Naive thymus-derived CD4-positive, alpha-beta T cell (primary cell): ENCODE measurements at regions not wholly inside any gene's neighbourhood (a gene's known extent, or its start where the extent isn't known, plus 50 kb on each side); places are given as distances from the start of the nearest gene placed in this dataset.
"Not testable (repeated sequence)": the region's sequence is repeated elsewhere in the genome, so short reads cannot be mapped to it uniquely, and the experiment has no call there.

Source experiments
- ATAC-seq: fragments of 150-1000 bp; cut with Tn5 transposase; 2 replicates; pipeline ENCODE4 v1.10.0; 2021; ENCODE audit warnings: mild to moderate bottlenecking, moderate library complexity
- CTCF ChIA-PET: fragments of 350-600 bp; sonication (Branson Sonifier 250); formaldehyde crosslinking; loops from one replicate; lab custom pipeline; 2021; ENCODE audit warnings: antibody characterized with exemption; lab: Charles Lee
- POLR2A ChIA-PET: fragments of 350-600 bp; sonication (Branson Sonifier 250); formaldehyde crosslinking; loops from one replicate; lab custom pipeline; 2021; ENCODE audit warnings: antibody characterized with exemption, inconsistent platforms; lab: Charles Lee
- DNase-seq, 9 donors: peaks; one replicate each; pipeline versions ENCODE4 v3.0.0 to v3.0.0-alpha.2; 2020 to 2022; ENCODE audit warnings: mixed read lengths in 1 of 9
- H3K27ac ChIP-seq: one replicate; pipeline ENCODE4 v1.7.0; 2013; ENCODE audit warnings: mild to moderate bottlenecking, low read depth, low read length, moderate library complexity
- H3K27me3 ChIP-seq, 2 donors: one replicate each; pipeline ENCODE4 v1.7.0; 2013; ENCODE audit warnings: low read length in 2 of 2, mild to moderate bottlenecking in 2 of 2, moderate library complexity in 2 of 2; ENCODE audit not compliant: control insufficient read depth in 2 of 2, insufficient read depth in 2 of 2
- H3K36me3 ChIP-seq, 3 experiments: 1 replicate in 2 of 3; 2 replicates in 1 of 3; pipeline ENCODE4 v1.7.0; 2013; ENCODE audit warnings: low read length in 3 of 3, mild to moderate bottlenecking in 3 of 3, moderate library complexity in 1 of 3; ENCODE audit not compliant: insufficient read depth in 3 of 3, control insufficient read depth in 2 of 3
- H3K4me1 ChIP-seq, 2 donors: one replicate each; pipeline ENCODE4 v1.7.0; 2013; ENCODE audit warnings: low read length in 2 of 2, mild to moderate bottlenecking in 2 of 2, moderate library complexity in 1 of 2; ENCODE audit not compliant: control insufficient read depth in 2 of 2, insufficient read depth in 2 of 2
- H3K4me3 ChIP-seq: 2 replicates; pipeline ENCODE4 v1.7.0; 2013; ENCODE audit warnings: mild to moderate bottlenecking, low read length
- H3K9me3 ChIP-seq, 3 experiments: 1 replicate in 2 of 3; 2 replicates in 1 of 3; pipeline ENCODE4 v1.7.0; 2013; ENCODE audit warnings: low read length in 3 of 3; ENCODE audit not compliant: control insufficient read depth in 2 of 3
- H3K27ac Mint-ChIP-seq, 9 donors: one replicate each; pipeline ENCODE4 v1.8.0; 2020 to 2022; ENCODE audit warnings: mixed read lengths in 9 of 9, mild to moderate bottlenecking in 8 of 9, moderate library complexity in 5 of 9, inconsistent platforms in 2 of 9
- H3K27me3 Mint-ChIP-seq, 5 donors: one replicate each; pipeline ENCODE4 v1.8.0; 2021 to 2022; ENCODE audit warnings: mixed read lengths in 5 of 5, mild to moderate bottlenecking in 1 of 5
- H3K36me3 Mint-ChIP-seq, 5 donors: one replicate each; pipeline ENCODE4 v1.8.0; 2020 to 2022; ENCODE audit warnings: mixed read lengths in 5 of 5, mild to moderate bottlenecking in 3 of 5, inconsistent platforms in 1 of 5
- H3K4me1 Mint-ChIP-seq, 7 donors: one replicate each; pipeline ENCODE4 v1.8.0; 2020 to 2022; ENCODE audit warnings: mixed read lengths in 7 of 7, mild to moderate bottlenecking in 3 of 7, inconsistent platforms in 1 of 7
- H3K4me3 Mint-ChIP-seq, 10 donors: one replicate each; pipeline ENCODE4 v1.8.0; 2020 to 2022; ENCODE audit warnings: mild to moderate bottlenecking in 10 of 10, mixed read lengths in 10 of 10, moderate library complexity in 6 of 10, inconsistent platforms in 2 of 10
- H3K9me3 Mint-ChIP-seq, 11 donors: one replicate each; pipeline ENCODE4 v1.8.0; 2020 to 2022; ENCODE audit warnings: mixed read lengths in 11 of 11, mild to moderate bottlenecking in 4 of 11, inconsistent platforms in 1 of 11, moderate library complexity in 1 of 11
- intact Hi-C, 2 donors: fragments of 100-400 bp; cut with micrococcal nuclease; formaldehyde crosslinking; loops; one replicate each; pipeline ENCODE4 v1.15.1; 2023

GRCh38 chr21:41571938-41572510 lies 64.1 kb upstream of the TMPRSS2 start:
- H3K27me3 Mint-ChIP-seq = peaks cover 6 to 37% (median 22%) of the 10 kb centered on the region in 5 donors
- Histone ChIP-seq H3K27me3 (no peaks in the 10 kb centered on the region), H3K4me1 (no peaks in the 10 kb centered on the region), H3K9me3 (peaks cover 0 to 8% (median 0%) of the 10 kb centered on the region in 3 experiments), H3K36me3 (no peaks in the 10 kb centered on the region), H3K4me3 (no peak overlapping the region), H3K27ac (no peak overlapping the region)
- no peak for ATAC-seq
- POLR2A ChIA-PET = no interaction called here
- H3K9me3 Mint-ChIP-seq = peaks cover 0 to 61% (median 19%) of the 10 kb centered on the region in 11 donors
- no peak overlapping the region for H3K4me3 Mint-ChIP-seq
- H3K27ac Mint-ChIP-seq = no peak overlapping the region
- no peak for DNase-seq
- CTCF ChIA-PET = no interaction called here
- H3K4me1 Mint-ChIP-seq = no peaks in the 10 kb centered on the region
- intact Hi-C loops = no loop called here
- H3K36me3 Mint-ChIP-seq = peaks cover 0 to 7% (median 0%) of the 10 kb centered on the region in 5 donors

DNA sequence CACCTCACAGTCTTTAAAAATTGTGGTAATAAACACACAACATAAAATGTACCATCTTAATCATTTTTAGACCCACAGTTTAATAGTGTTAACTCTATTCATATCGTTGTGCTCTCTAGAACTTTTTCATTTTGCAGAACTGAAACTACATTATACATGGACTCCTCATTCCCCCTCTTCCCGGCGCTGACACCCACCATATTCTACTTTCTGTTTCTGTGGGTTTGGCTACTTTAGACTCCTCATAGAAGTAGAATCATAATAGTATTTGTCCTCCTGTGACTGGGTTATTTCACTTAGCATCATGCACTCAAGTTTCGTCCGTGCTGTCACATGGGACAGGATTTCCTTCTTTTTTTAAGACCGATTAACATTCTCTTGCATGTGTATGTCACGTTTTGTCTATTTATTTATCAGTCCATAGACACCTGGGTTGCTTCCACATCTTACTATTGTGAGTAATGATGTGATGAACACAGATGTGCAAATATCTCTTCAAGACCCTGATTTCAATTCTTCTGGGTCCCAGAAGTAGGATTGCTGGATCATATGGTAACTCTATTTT lies 62.9 kb upstream of the TMPRSS2 start:
- Histone ChIP-seq H3K36me3 (no peaks in the 10 kb centered on the region), H3K9me3 (peaks cover 0 to 8% (median 0%) of the 10 kb centered on the region in 3 experiments), H3K4me1 (no peaks in the 10 kb centered on the region), H3K4me3 (no peak overlapping the region), H3K27ac (no peak overlapping the region), H3K27me3 (no peaks in the 10 kb centered on the region)
- H3K36me3 Mint-ChIP-seq = peaks cover 0 to 7% (median 0%) of the 10 kb centered on the region in 5 donors
- H3K4me1 Mint-ChIP-seq = no peaks in the 10 kb centered on the region
- intact Hi-C loops = no loop called here
- DNase-seq (no peak), ATAC-seq (no peak)
- peaks cover 6 to 37% (median 20%) of the 10 kb centered on the region in 5 donors for H3K27me3 Mint-ChIP-seq
- H3K27ac Mint-ChIP-seq = no peak overlapping the region
- ChIA-PET POLR2A (no interaction called here), CTCF (no interaction called here)
- no peak overlapping the region for H3K4me3 Mint-ChIP-seq
- peaks cover 0 to 50% (median 10%) of the 10 kb centered on the region in 11 donors for H3K9me3 Mint-ChIP-seq

DNA sequence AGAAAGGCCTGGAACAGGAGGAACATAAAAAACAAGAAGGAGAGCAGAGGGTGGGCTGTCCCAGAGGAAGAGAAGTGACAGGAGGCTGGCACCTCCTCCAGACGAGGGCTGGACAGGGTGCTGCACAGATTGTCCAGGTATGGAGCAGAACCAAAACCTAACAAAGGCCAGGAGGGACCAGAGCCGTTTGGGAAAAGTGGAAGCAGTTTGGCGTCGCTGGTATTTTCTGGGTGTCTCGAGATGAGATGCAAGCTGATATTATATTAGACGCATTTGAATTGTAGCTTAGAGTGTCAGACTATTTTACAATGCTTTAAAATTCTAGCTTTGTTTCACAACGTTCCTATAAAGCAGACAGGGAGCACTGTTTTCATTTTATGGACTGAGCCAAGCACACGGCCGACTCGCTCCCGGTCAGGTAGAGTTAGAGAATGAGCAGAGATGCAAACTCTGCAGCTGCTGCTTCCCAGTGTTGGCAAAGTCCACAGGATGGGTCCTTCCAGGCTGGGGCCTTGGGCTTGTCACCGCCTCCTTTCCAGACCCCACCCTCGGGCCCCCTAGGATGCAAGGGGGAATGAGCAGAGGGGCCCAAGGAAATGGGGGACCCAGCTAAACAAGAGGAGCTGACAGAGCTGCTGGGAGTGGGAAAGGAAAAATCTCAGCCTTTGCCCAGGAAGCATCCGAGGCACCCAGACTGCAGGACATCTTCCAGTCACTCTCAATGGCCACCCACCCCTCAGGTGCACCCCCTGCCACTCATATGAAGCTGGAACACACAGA lies 60.8 kb upstream of the TMPRSS2 start:
- Histone ChIP-seq H3K27me3 (no peaks in the 10 kb centered on the region), H3K9me3 (peaks cover 0 to 8% (median 0%) of the 10 kb centered on the region in 3 experiments), H3K4me3 (no peak overlapping the region), H3K36me3 (no peaks in the 10 kb centered on the region), H3K4me1 (no peaks in the 10 kb centered on the region), H3K27ac (no peak overlapping the region)
- no peak for ATAC-seq
- no peak overlapping the region for H3K27ac Mint-ChIP-seq
- H3K27me3 Mint-ChIP-seq = peaks cover 3 to 31% (median 11%) of the 10 kb centered on the region in 5 donors
- peaks cover 0 to 4% (median 0%) of the 10 kb centered on the region in 5 donors for H3K36me3 Mint-ChIP-seq
- peak overlapping the region in 1 of 10 donors; percentile 0 for H3K4me3 Mint-ChIP-seq
- peaks cover 0 to 7% (median 4%) of the 10 kb centered on the region in 7 donors for H3K4me1 Mint-ChIP-seq
- CTCF ChIA-PET = no interaction called here
- DNase-seq = no peak
- H3K9me3 Mint-ChIP-seq = peaks cover 0 to 32% (median 10%) of the 10 kb centered on the region in 11 donors
- intact Hi-C loops = no loop called here
- POLR2A ChIA-PET = no interaction called here

GRCh38 chr21:41567901-41568510 lies 60.0 kb upstream of the TMPRSS2 start:
- H3K4me1 Mint-ChIP-seq = peaks cover 0 to 7% (median 4%) of the 10 kb centered on the region in 7 donors
- ChIA-PET POLR2A (no interaction called here), CTCF (no interaction called here)
- no peaks in the 10 kb centered on the region for H3K4me1 ChIP-seq
- peak overlapping the region in 1 of 10 donors; percentile 0 for H3K4me3 Mint-ChIP-seq
- no peak overlapping the region for H3K4me3 ChIP-seq
- peaks cover 3 to 33% (median 11%) of the 10 kb centered on the region in 5 donors for H3K27me3 Mint-ChIP-seq
- peaks cover 0 to 8% (median 0%) of the 10 kb centered on the region in 3 experiments for H3K9me3 ChIP-seq
- H3K36me3 ChIP-seq = no peaks in the 10 kb centered on the region
- H3K9me3 Mint-ChIP-seq = peaks cover 0 to 24% (median 10%) of the 10 kb centered on the region in 11 donors
- H3K36me3 Mint-ChIP-seq = peaks cover 0 to 4% (median 0%) of the 10 kb centered on the region in 5 donors
- H3K27ac Mint-ChIP-seq = no peak overlapping the region
- ATAC-seq (no peak), DNase-seq (no peak)
- no peak overlapping the region for H3K27ac ChIP-seq
- intact Hi-C loops = no loop called here
- no peaks in the 10 kb centered on the region for H3K27me3 ChIP-seq

GRCh38 chr21:41567237-41567636 lies 59.3 kb upstream of the TMPRSS2 start:
- DNase-seq, H3K36me3 Mint-ChIP-seq, H3K27me3 ChIP-seq, intact Hi-C loops, H3K27ac ChIP-seq, ATAC-seq, H3K4me1 ChIP-seq, CTCF ChIA-PET, H3K4me3 ChIP-seq, H3K4me3 Mint-ChIP-seq, H3K4me1 Mint-ChIP-seq, H3K27ac Mint-ChIP-seq, H3K9me3 ChIP-seq, H3K36me3 ChIP-seq, POLR2A ChIA-PET: not testable (repeated sequence)
- Mint-ChIP-seq H3K9me3 (peaks cover 0 to 17% (median 10%) of the 10 kb centered on the region in 11 donors), H3K27me3 (peaks cover 3 to 41% (median 17%) of the 10 kb centered on the region in 5 donors)

GRCh38 chr21:41566500-41567014 lies 58.6 kb upstream of the TMPRSS2 start:
- peaks cover 0 to under 1% (median 0%) of the 10 kb centered on the region in 3 experiments for H3K9me3 ChIP-seq
- Mint-ChIP-seq H3K27me3 (peaks cover 3 to 42% (median 18%) of the 10 kb centered on the region in 5 donors), H3K36me3 (peaks cover 0 to under 1% (median 0%) of the 10 kb centered on the region in 5 donors), H3K27ac (peak overlapping the region in 1 of 9 donors; percentile 51), H3K4me3 (no peak overlapping the region), H3K9me3 (peaks cover 0 to 11% (median 6%) of the 10 kb centered on the region in 11 donors), H3K4me1 (peaks cover 0 to 7% (median 4%) of the 10 kb centered on the region in 7 donors)
- CTCF ChIA-PET = no interaction called here
- H3K4me1 ChIP-seq = no peaks in the 10 kb centered on the region
- H3K27ac ChIP-seq = no peak overlapping the region
- intact Hi-C loops = no loop called here
- H3K36me3 ChIP-seq = no peaks in the 10 kb centered on the region
- DNase-seq (no peak), ATAC-seq (no peak)
- H3K27me3 ChIP-seq = no peaks in the 10 kb centered on the region
- POLR2A ChIA-PET = no interaction called here
- no peak overlapping the region for H3K4me3 ChIP-seq
